K562 (cell line): ENCODE measurements at regions not wholly inside any gene's neighbourhood (a gene's known extent, or its start where the extent isn't known, plus 50 kb on each side); places are given as distances from the start of the nearest gene placed in this dataset.

Experiments used
- ATAC-seq: fragments of 200-7000 bp; cut with Tn5 transposase; 3 replicates; pipeline ENCODE4 v1.9.1; 2020; ENCODE audit warnings: moderate library complexity
- BruUV-seq: library from RNA; stranded (reverse); fragments of 400-500 nt; replicated peaks from 2 replicates; lab custom pipeline; 2021; lab: Mats Ljungman, UMichigan
- CTCF ChIA-PET: fragments of 300-600 bp; formaldehyde crosslinking; extraction: SDS; loops from one replicate; lab custom pipeline; 2021; ENCODE audit warnings: low intra/inter-chr PET ratio; lab: Yijun Ruan, JAX
- POLR2A ChIA-PET: fragments of 300-600, 350-650 bp; sonication (Branson Sonifier 250); formaldehyde crosslinking; extraction: SDS; loops from one replicate; lab custom pipeline; 2021; ENCODE audit warnings: antibody characterized with exemption, inconsistent platforms; lab: Yijun Ruan, JAX
- DNase-seq, 4 experiments: peaks; one replicate each; pipeline versions ENCODE4 v3.0.0 to v3.0.0-alpha.2; 2011 to 2018; ENCODE audit warnings: low spot score in 3 of 4, mixed read lengths in 3 of 4; ENCODE audit errors: extremely low read depth in 1 of 4
- FAIRE-seq: peaks from 2 replicates; lab custom pipeline; 2011; peaks lifted over from hg19 to GRCh38; lab: Jason Lieb, UNC
- H2AFZ ChIP-seq: 2 replicates; pipeline ENCODE4 v1.6.0; 2011; ENCODE audit warnings: low read depth, low read length, control low read depth, inconsistent platforms
- H3K27ac ChIP-seq: fragments of 200-600 bp; 3 replicates; pipeline ENCODE4 v1.8.0; 2011; ENCODE audit warnings: low read depth, mild to moderate bottlenecking, control low read depth, inconsistent platforms, low read length, moderate library complexity, mixed read lengths; ENCODE audit errors: extremely low read depth
- H3K27me3 ChIP-seq, 2 experiments: fragments of 300-600 bp in 1 of 2; 2 replicates in 1 of 2; 3 replicates in 1 of 2; pipeline versions ENCODE4 v1.6.0 to v1.8.0; 2011; ENCODE audit warnings: inconsistent platforms in 2 of 2, low read length in 2 of 2, mild to moderate bottlenecking in 1 of 2, mixed read lengths in 1 of 2, moderate library complexity in 1 of 2; ENCODE audit not compliant: control insufficient read depth in 2 of 2, insufficient read depth in 2 of 2
- H3K36me3 ChIP-seq: fragments of 300-600 bp; 3 replicates; pipeline ENCODE4 v1.8.0; 2011; ENCODE audit warnings: mild to moderate bottlenecking, low read length, inconsistent platforms; ENCODE audit not compliant: control insufficient read depth, insufficient read depth
- H3K4me1 ChIP-seq, 2 experiments: fragments of 200-600 bp in 1 of 2; replicated peaks in 1 of 2; 2 replicates in 1 of 2; 3 replicates in 1 of 2; pipeline versions ENCODE4 v1.5.1 to v1.8.0; 2011; ENCODE audit warnings: inconsistent platforms in 2 of 2, low read length in 2 of 2, mild to moderate bottlenecking in 1 of 2, mixed read lengths in 1 of 2, moderate library complexity in 1 of 2; ENCODE audit not compliant: control insufficient read depth in 2 of 2, insufficient read depth in 2 of 2
- H3K4me2 ChIP-seq: 2 replicates; pipeline ENCODE4 v1.6.1; 2011; ENCODE audit warnings: low read length, control low read depth, inconsistent platforms, mixed read lengths; ENCODE audit not compliant: insufficient read depth
- H3K4me3 ChIP-seq: fragments of 200-600 bp; sonication (generic), shearing (Covaris generic); 2 replicates; pipeline ENCODE4 v1.5.1; 2016; ENCODE audit warnings: control low read depth, inconsistent platforms
- H3K79me2 ChIP-seq: fragments of 200-600 bp; 3 replicates; pipeline ENCODE4 v1.8.0; 2011; ENCODE audit warnings: low read length, inconsistent platforms; ENCODE audit not compliant: control insufficient read depth, insufficient read depth
- H3K9ac ChIP-seq, 2 experiments: 2 replicates each; pipeline versions ENCODE4 v1.6.0 to v1.6.1; 2011; ENCODE audit warnings: low read depth in 2 of 2, low read length in 2 of 2, control low read depth in 1 of 2, inconsistent platforms in 1 of 2, mild to moderate bottlenecking in 1 of 2, mixed read lengths in 1 of 2; ENCODE audit not compliant: insufficient read depth in 1 of 2
- H3K9me1 ChIP-seq: one replicate; pipeline ENCODE4 v1.6.0; 2011; ENCODE audit warnings: inconsistent platforms, mild to moderate bottlenecking, low read length, moderate library complexity; ENCODE audit not compliant: control insufficient read depth, insufficient read depth
- H3K9me3 ChIP-seq: replicated peaks from 2 replicates; pipeline ENCODE4 v1.5.1; 2011; ENCODE audit warnings: low read depth, low read length, inconsistent platforms; ENCODE audit not compliant: control insufficient read depth, insufficient read depth
- H4K20me1 ChIP-seq: replicated peaks from 2 replicates; pipeline ENCODE4 v1.6.1; 2011; ENCODE audit warnings: low read length, inconsistent platforms, mixed read lengths; ENCODE audit not compliant: control insufficient read depth, insufficient read depth
- BRD9 ChIP-seq: fragments of 450-650 bp; IDR thresholded peaks from 2 replicates; pipeline ENCODE4 v1.6.1; 2018; ENCODE audit warnings: low read depth; ENCODE audit not compliant: partially characterized antibody
- DLX4 ChIP-seq: fragments of 250-450 bp; sonication (Bioruptor Pico); IDR thresholded peaks from 2 replicates; pipeline ENCODE4 v1.6.1; 2021; ENCODE audit warnings: mild to moderate bottlenecking
- DPF2 ChIP-seq: fragments of 450-650 bp; IDR thresholded peaks from 2 replicates; pipeline ENCODE4 v1.6.1; 2016
- HDAC8 ChIP-seq: fragments of 450-650 bp; IDR thresholded peaks from 2 replicates; pipeline ENCODE4 v1.6.1; 2016; ENCODE audit warnings: mild to moderate bottlenecking, missing genetic modification characterization, moderate library complexity, missing compliant biosample characterization
- IRF2 ChIP-seq: sonication (generic); formaldehyde crosslinking; IDR thresholded peaks from 2 replicates; pipeline ENCODE4 v1.8.1; 2022; ENCODE audit warnings: mild to moderate bottlenecking, missing genetic modification reagents
- NCOR1 ChIP-seq: fragments of 450-650 bp; IDR thresholded peaks from 2 replicates; pipeline ENCODE4 v1.6.1; 2016; ENCODE audit warnings: mild to moderate bottlenecking, moderate library complexity
- PML ChIP-seq: IDR thresholded peaks from 2 replicates; pipeline ENCODE4 v1.6.1; 2012; ENCODE audit warnings: low read length, inconsistent platforms
- RFX7 ChIP-seq: fragments of 250-450 bp; sonication (Bioruptor Pico); IDR thresholded peaks from 2 replicates; pipeline ENCODE4 v1.5.1; 2021; ENCODE audit warnings: mild to moderate bottlenecking
- SIRT6 ChIP-seq: IDR thresholded peaks from one replicate; pipeline ENCODE4 v1.6.1; 2012; ENCODE audit warnings: low read depth, mild to moderate bottlenecking, control low read depth, inconsistent platforms, low read length, moderate library complexity
- ZNF79 ChIP-seq: fragments of 250-450 bp; sonication (Bioruptor Pico); IDR thresholded peaks from 2 replicates; pipeline ENCODE4 v1.4.0; 2020; ENCODE audit warnings: low read depth, mild to moderate bottlenecking, moderate library complexity
- WGBS: fragments of 100-300 bp; shearing (Covaris generic); methylation state at CpG from one replicate; pipeline ENCODE4 v1.1.6; 2016; ENCODE audit warnings: low coverage, mixed read lengths; ENCODE audit not compliant: insufficient coverage; ENCODE audit errors: missing lambda C conversion rate; 5-methylcytosine and 5-hydroxymethylcytosine counted together
- in situ Hi-C: fragments of 300-500 bp; cut with MboI; formaldehyde crosslinking; loops from 4 replicates; pipeline ENCODE4 v1.15.0; 2018; ENCODE audit warnings: inconsistent platforms, mixed read lengths
- intact Hi-C: fragments of 100-400 bp; cut with micrococcal nuclease; formaldehyde crosslinking; loops from 2 replicates; pipeline ENCODE4 v1.14.2; 2022

GRCh38 chr12:91914701-91915100, 230.9 kb downstream of the BTG1 start (continued):
- TF ChIP-seq RFX7 (CRISPR knock-in tag) (no peak), SIRT6 (no peak), NCOR1 (no peak), HDAC8 (tag) (no peak), IRF2 (CRISPR knock-in tag) (no peak), ZNF79 (CRISPR knock-in tag) (no peak), DPF2 (no peak), BRD9 (no peak), DLX4 (CRISPR knock-in tag) (no peak)

- Histone ChIP-seq H3K4me1 (no peaks in the 10 kb centered on the region), H3K79me2 (no peaks in the 10 kb centered on the region), H3K9me3 (no peaks in the 10 kb centered on the region), H3K4me2 (no peak overlapping the region), H3K27ac (no peak overlapping the region), H3K36me3 (no peaks in the 10 kb centered on the region), H3K9ac (no peak overlapping the region), H2AFZ (no peak overlapping the region), H3K27me3 (no peaks in the 10 kb centered on the region), H3K4me3 (no peak overlapping the region), H3K9me1 (no peaks in the 10 kb centered on the region), H4K20me1 (no peaks in the 10 kb centered on the region)
- CTCF ChIA-PET = no interaction called here
- ATAC-seq (no peak), DNase-seq (no peak), FAIRE-seq (no peak)
- 28% methylated on average over 4 of the region's 4 CpGs for WGBS
- POLR2A ChIA-PET = interaction anchor here (0.7 kb wide), 1 partner anchor 81 kb away, joined by 3 read pairs; no protein-coding TSS in a partner anchor
- intact Hi-C loops (loop anchor here (10.0 kb wide), 1 partner anchor 231 kb away; the partner anchor contains the start of gene BTG1), in situ Hi-C loops (no loop called here)
- no peak for TF ChIP-seq PML
- no TSS peak for BruUV-seq
Observed at GRCh38 chr12:91913651-91914050, 232.0 kb downstream of the BTG1 start.
